ENCODE measurements at regions not wholly inside any gene's neighbourhood (a gene's known extent, or its start where the extent isn't known, plus 50 kb on each side); places are given as distances from the start of the nearest gene placed in this dataset.
"Not testable (repeated sequence)": the region's sequence is repeated elsewhere in the genome, so short reads cannot be mapped to it uniquely, and the experiment has no call there.

DNA sequence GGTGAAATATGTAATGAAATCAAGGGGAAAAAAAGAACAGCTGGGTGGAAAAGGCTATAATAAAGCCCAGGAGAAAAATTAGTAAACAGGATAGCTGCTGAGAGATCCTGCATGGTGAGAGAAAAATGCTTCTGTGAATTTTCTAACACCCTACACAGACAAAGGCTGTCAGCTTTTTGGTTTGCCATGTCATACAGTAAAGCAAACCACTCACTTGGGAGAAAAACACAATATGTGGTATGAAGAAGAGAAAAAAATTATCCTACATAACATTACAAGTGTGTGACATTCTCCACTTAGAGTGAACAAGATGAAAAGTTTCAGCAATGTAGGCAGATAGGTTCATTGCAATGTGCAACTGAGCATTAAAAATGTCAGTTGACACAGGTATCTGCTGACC lies 133.6 kb downstream of the PLPPR4 start (continued):
- TF ChIP-seq RBBP5 (IDR thresholded peaks at IDR 0.05; ENCODE audit: borderline replicate concordance, low read depth, low read length) (no peak), RXRA (IDR thresholded peaks at IDR 0.05; ENCODE audit: insufficient read depth, low read depth, low read length) (no peak), POU5F1 (IDR thresholded peaks at IDR 0.05; ENCODE audit: low read depth, low read length) (no peak), TAF1 (IDR thresholded peaks at IDR 0.05; ENCODE audit: low read depth, low read length) (no peak)

- H3K79me2 ChIP-seq (ENCODE audit: control insufficient read depth in 1 of 2, insufficient read depth in 2 of 2, low read length in 2 of 2); FAIRE-seq; CTCF ChIA-PET (ENCODE audit: partially characterized antibody): not testable (repeated sequence)
These were observed 137.3 kb downstream of the PLPPR4 start for GRCh38 chr1:99401556-99401955.

More at GRCh38 chr1:99401556-99401955, 137.3 kb downstream of the PLPPR4 start:
- H3K79me1 ChIP-seq (ENCODE audit: low read depth, low read length); H2AFZ ChIP-seq (ENCODE audit: low read length); H3K9me3 ChIP-seq (ENCODE audit: insufficient read depth in 2 of 2, low read depth in 1 of 2, low read length in 1 of 2); H3K23me2 ChIP-seq (ENCODE audit: low read depth, low read length); H3K4ac ChIP-seq (replicated peaks; ENCODE audit: insufficient read length, low read depth, low read length); H2BK15ac ChIP-seq (ENCODE audit: low read length); H4K20me1 ChIP-seq (replicated peaks in 1 of 2; ENCODE audit: control insufficient read depth in 1 of 2, insufficient read depth in 2 of 2, low read length in 2 of 2); H2BK5ac ChIP-seq (ENCODE audit: low read depth, low read length); H2BK20ac ChIP-seq (ENCODE audit: low read length); H3K23ac ChIP-seq (ENCODE audit: insufficient read length); H3K27me3 ChIP-seq (replicated peaks in 1 of 4; ENCODE audit: control insufficient read depth in 3 of 4, extremely low read depth in 1 of 4, insufficient read depth in 3 of 4, low read length in 3 of 4); H2BK12ac ChIP-seq (ENCODE audit: low read depth, low read length); POLR2A ChIA-PET (ENCODE audit: partially characterized antibody); H3K4me2 ChIP-seq (ENCODE audit: insufficient read depth in 1 of 2, low read depth in 2 of 2, low read length in 2 of 2); H4K8ac ChIP-seq (ENCODE audit: extremely low read depth, insufficient read depth, low read length); H3K4me3 ChIP-seq (ENCODE audit: extremely low read depth in 1 of 4, insufficient read depth in 2 of 4, low read depth in 3 of 4, low read length in 4 of 4); DNase-seq (ENCODE audit: low read depth in 1 of 2, low spot score in 2 of 2); H2BK120ac ChIP-seq (replicated peaks; ENCODE audit: low read depth, low read length); H3K36me3 ChIP-seq (ENCODE audit: control insufficient read depth in 2 of 4, insufficient read depth in 4 of 4, low read length in 3 of 4); H4K5ac ChIP-seq (ENCODE audit: insufficient read length, low read depth, low read length); H3K27ac ChIP-seq (ENCODE audit: low read depth, low read length); H3K9ac ChIP-seq (replicated peaks in 1 of 4; ENCODE audit: extremely low read depth in 1 of 4, low read depth in 3 of 4, low read length in 3 of 4); H3K56ac ChIP-seq (replicated peaks; ENCODE audit: insufficient read length, low read depth, low read length); H4K91ac ChIP-seq (replicated peaks; ENCODE audit: insufficient read length, low read length); H3K18ac ChIP-seq (ENCODE audit: extremely low read depth, low read length); H3K4me1 ChIP-seq (replicated peaks in 1 of 4; ENCODE audit: control insufficient read depth in 3 of 4, insufficient read depth in 4 of 4, low read length in 3 of 4); H2AK5ac ChIP-seq (ENCODE audit: low read depth, low read length); H3K14ac ChIP-seq (ENCODE audit: insufficient read length): not testable (repeated sequence)
